Left lung (tissue), 4 donors: ENCODE measurements at regions not wholly inside any gene's neighbourhood (a gene's known extent, or its start where the extent isn't known, plus 50 kb on each side); places are given as distances from the start of the nearest gene placed in this dataset.

Experiments used
- ATAC-seq: fragments of 200-7000 bp; cut with Tn5 transposase; one replicate; pipeline ENCODE4 v1.9.1; 2020; ENCODE audit warnings: moderate library complexity
- DNase-seq, 4 donors: peaks; one replicate each; pipeline ENCODE4 v3.0.0-alpha.2; 2013 to 2020
- H3K27ac ChIP-seq, 2 donors: fragments of 200-600 bp; sonication (generic) in 1 of 2; one replicate each; pipeline versions ENCODE4 v1.5.0 to v1.8.0; 2020 to 2021
- H3K27me3 ChIP-seq, 2 donors: fragments of 200-600 bp; sonication (generic) in 1 of 2; one replicate each; pipeline versions ENCODE4 v1.5.0 to v1.8.0; 2020 to 2021
- H3K36me3 ChIP-seq, 2 donors: fragments of 200-600 bp; sonication (generic) in 1 of 2; one replicate each; pipeline versions ENCODE4 v1.5.0 to v1.8.0; 2020 to 2021
- H3K4me1 ChIP-seq, 2 donors: fragments of 200-600 bp; one replicate each; pipeline ENCODE4 v1.8.0; 2021
- H3K4me3 ChIP-seq, 2 donors: fragments of 200-600 bp; sonication (generic) in 1 of 2; one replicate each; pipeline versions ENCODE4 v1.5.0 to v1.8.0; 2020 to 2021; ENCODE audit warnings: mild to moderate bottlenecking in 1 of 2
- H3K9me3 ChIP-seq, 2 donors: fragments of 200-600 bp; sonication (generic) in 1 of 2; one replicate each; pipeline versions ENCODE4 v1.5.0 to v1.8.0; 2020 to 2021
- intact Hi-C, 2 donors: fragments of 100-400 bp; cut with DNase I; formaldehyde crosslinking; loops; one replicate each; pipeline versions ENCODE4 v1.11.2 to v1.14.2; 2022
- TF ChIP-seq, protein P1 (sequence below), 2 donors: fragments of 200-600 bp; sonication (generic) in 1 of 2; IDR thresholded peaks; one replicate each; pipeline versions ENCODE4 v1.5.0 to v1.8.0; 2021; ENCODE audit warnings: antibody characterized with exemption in 2 of 2
- donor health status: DM: no; HTN: yes; CAD: no.
- donor health status: DM: no; HTN: no; CAD: no.

DNA sequence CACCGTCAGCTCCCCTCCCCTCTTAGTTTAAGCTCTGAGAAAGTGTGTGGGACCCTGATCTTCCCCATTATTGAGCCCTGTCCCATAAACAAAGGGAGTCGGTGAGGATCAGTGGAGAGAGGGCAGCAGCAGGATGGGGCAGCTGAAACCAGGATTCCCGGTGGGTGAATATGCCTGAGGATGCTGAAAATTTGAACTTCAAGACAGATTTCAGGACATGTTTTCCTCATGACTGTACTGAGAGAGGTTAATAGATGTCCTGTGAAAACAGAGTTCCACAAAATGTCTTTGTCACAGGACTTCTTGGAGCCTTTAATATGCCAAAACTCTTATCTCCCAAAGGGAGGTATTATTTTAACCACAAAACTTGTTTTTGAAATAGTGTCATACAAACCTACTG is 53.5 kb upstream of the SLC22A16 start:
- intact Hi-C loops: loop anchor here in 1 of 2 donors (10.0 kb wide), 1 partner anchor 415 kb away; no protein-coding TSS in a partner anchor
- no peak for DNase-seq
- H3K9me3 ChIP-seq: no peaks in the 10 kb centered on the region
- no peak overlapping the region for H3K4me3 ChIP-seq
- H3K4me1 ChIP-seq: peaks cover 6 to 20% of the 10 kb centered on the region in 2 donors
- no peaks in the 10 kb centered on the region for H3K27me3 ChIP-seq
- TF ChIP-seq, protein P1, sequence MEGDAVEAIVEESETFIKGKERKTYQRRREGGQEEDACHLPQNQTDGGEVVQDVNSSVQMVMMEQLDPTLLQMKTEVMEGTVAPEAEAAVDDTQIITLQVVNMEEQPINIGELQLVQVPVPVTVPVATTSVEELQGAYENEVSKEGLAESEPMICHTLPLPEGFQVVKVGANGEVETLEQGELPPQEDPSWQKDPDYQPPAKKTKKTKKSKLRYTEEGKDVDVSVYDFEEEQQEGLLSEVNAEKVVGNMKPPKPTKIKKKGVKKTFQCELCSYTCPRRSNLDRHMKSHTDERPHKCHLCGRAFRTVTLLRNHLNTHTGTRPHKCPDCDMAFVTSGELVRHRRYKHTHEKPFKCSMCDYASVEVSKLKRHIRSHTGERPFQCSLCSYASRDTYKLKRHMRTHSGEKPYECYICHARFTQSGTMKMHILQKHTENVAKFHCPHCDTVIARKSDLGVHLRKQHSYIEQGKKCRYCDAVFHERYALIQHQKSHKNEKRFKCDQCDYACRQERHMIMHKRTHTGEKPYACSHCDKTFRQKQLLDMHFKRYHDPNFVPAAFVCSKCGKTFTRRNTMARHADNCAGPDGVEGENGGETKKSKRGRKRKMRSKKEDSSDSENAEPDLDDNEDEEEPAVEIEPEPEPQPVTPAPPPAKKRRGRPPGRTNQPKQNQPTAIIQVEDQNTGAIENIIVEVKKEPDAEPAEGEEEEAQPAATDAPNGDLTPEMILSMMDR (IDR thresholded peaks at IDR 0.05): no peak
- H3K27ac ChIP-seq: no peak overlapping the region
- no peaks in the 10 kb centered on the region for H3K36me3 ChIP-seq
- no peak for ATAC-seq

DNA sequence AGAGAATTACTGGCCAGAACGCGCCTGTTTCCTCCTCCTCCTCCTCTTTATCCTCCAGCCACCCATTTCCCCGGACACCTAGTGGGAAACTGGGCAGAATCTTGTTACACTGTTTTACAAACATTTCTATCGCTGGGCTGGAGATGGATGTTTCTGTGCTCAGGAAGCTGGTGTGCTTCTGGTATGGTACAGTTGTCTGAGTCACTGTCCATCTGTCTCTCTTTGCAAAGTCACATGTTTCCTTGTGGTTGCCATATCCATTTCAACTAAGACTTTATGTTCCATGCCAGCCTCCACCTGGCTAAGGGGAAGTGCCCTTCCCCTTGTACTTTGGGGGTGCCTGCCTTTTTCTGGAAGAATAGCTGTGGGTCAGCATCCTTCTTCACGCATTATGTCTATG is 52.9 kb upstream of the SLC22A16 start:
- TF ChIP-seq, protein P1 (IDR thresholded peaks at IDR 0.05): no peak
- H3K4me3 ChIP-seq: no peak overlapping the region
- intact Hi-C loops: no loop called here
- ATAC-seq (no peak), DNase-seq (no peak)
- H3K9me3 ChIP-seq: no peaks in the 10 kb centered on the region
- H3K27ac ChIP-seq: no peak overlapping the region
- H3K4me1 ChIP-seq: peaks cover 6 to 20% of the 10 kb centered on the region in 2 donors
- H3K27me3 ChIP-seq: no peaks in the 10 kb centered on the region
- H3K36me3 ChIP-seq: no peaks in the 10 kb centered on the region

DNA sequence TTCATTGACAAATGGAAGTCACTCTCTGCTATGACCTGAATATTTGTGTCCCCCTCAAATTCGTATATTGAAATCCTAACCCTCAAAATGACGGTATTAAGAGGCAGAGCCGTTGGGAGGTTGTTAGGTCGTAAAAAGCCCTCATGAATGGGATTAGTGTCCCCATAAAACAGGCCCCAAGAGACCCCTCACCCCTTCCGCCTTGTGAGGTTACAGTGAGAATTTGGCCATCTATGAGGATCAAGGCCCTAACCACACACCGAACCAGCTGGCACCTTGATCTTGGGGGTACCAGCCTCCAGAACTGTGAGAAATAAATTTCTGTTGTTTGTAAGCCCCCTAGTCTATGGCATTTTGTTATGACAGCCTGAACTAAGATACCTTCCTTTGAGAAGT is 52.5 kb upstream of the SLC22A16 start:
- Histone ChIP-seq H3K4me1 (peaks cover 6 to 20% of the 10 kb centered on the region in 2 donors), H3K27me3 (no peaks in the 10 kb centered on the region), H3K4me3 (no peak overlapping the region), H3K27ac (peak overlapping the region in 1 of 2 donors; percentile 7), H3K9me3 (no peaks in the 10 kb centered on the region), H3K36me3 (no peaks in the 10 kb centered on the region)
- TF ChIP-seq, protein P1 (IDR thresholded peaks at IDR 0.05): no peak
- intact Hi-C loops: no loop called here
- ATAC-seq: no peak
- DNase-seq: no peak

DNA sequence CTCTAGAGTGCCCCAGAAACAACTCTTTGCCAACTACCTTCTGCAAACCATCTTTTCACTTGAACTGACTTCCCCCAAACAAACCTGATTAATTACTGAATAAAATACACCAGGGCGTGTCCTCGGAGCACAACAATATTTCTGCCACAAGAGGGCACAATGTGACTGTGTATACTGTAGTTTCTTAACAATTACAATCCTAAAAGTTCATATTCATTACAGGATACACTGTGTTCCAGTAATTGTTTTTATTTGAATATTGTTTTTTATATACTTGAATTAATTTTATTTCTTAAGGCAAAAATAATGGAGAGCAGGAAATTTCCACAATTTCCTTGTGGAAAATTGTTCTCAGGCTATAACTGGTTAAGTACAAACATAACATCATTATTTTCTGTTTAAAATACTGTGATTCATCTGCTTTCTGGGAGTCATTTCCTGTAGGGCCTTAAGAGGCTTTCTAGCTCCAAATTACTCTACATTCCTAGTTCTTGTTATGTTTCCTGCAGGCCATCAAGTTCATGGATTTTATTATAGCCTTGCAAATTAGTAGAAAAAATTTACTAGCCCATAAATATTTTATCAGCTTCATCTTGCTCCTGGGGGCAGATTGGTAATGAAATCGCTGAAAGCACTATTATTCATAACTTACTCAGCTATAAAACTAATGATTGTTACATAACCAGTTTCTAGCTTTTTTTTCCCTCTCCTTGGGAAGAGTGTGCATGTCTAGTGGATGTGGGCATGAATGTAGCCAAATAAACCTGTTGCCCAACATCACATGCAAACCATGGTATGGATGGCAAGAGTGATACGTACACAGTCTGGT is 51.9 kb upstream of the SLC22A16 start:
- H3K27ac ChIP-seq: peak overlapping the region in 1 of 2 donors; percentile 7
- H3K9me3 ChIP-seq: no peaks in the 10 kb centered on the region
- no peaks in the 10 kb centered on the region for H3K36me3 ChIP-seq
- H3K4me3 ChIP-seq: no peak overlapping the region
- ATAC-seq (peak; percentile 94), DNase-seq (peak in 2 of 4 donors; percentile 49 to 75)
- intact Hi-C loops: no loop called here
- TF ChIP-seq, protein P1 (IDR thresholded peaks at IDR 0.05): peak; percentile 69 to 72
- H3K4me1 ChIP-seq: peaks cover 6 to 20% of the 10 kb centered on the region in 2 donors
- H3K27me3 ChIP-seq: no peaks in the 10 kb centered on the region

DNA sequence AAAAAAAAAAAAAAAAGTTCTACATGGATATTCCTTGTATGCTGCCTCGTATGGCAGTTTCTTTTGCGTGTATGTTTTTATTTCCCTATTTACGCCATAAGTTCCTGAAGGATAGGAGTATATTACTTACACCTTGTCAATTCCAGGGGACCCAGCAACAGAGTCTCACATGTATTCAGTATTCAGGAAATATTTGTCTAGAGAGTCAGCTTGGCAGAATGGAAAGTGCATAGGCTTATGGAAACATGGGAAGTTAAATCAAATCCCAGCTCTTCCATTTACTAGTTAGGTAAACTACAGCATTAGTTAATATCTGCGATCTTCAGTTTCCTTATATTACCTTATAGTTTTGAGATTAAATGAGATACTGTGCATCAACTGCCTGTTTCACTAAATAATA is 51.1 kb upstream of the SLC22A16 start:
- TF ChIP-seq, protein P1 (IDR thresholded peaks at IDR 0.05): no peak
- intact Hi-C loops: no loop called here
- no peak overlapping the region for H3K27ac ChIP-seq
- no peaks in the 10 kb centered on the region for H3K27me3 ChIP-seq
- peaks cover 6 to 20% of the 10 kb centered on the region in 2 donors for H3K4me1 ChIP-seq
- H3K9me3 ChIP-seq: no peaks in the 10 kb centered on the region
- no peaks in the 10 kb centered on the region for H3K36me3 ChIP-seq
- ATAC-seq: no peak
- no peak for DNase-seq
- no peak overlapping the region for H3K4me3 ChIP-seq
